OCI-LY3 (cell line): ENCODE measurements at regions not wholly inside any gene's neighbourhood (a gene's known extent, or its start where the extent isn't known, plus 50 kb on each side); places are given as distances from the start of the nearest gene placed in this dataset.

Experiments
- H2AFZ ChIP-seq: fragments of 200-600, 300-600 bp; shearing (Covaris generic); 2 replicates; pipeline ENCODE4 v1.6.0; 2014; ENCODE audit warnings: antibody characterized with exemption, low read depth, low read length
- H3K27ac ChIP-seq: fragments of 200-600, 300-600 bp; sonication (generic); 2 replicates; pipeline ENCODE4 v1.5.1; 2014; ENCODE audit warnings: mild to moderate bottlenecking, low read length, moderate library complexity, mixed read lengths
- H3K27me3 ChIP-seq: fragments of 200-600, 300-600 bp; sonication (generic); 2 replicates; pipeline ENCODE4 v1.6.1; 2014; ENCODE audit warnings: low read depth, low read length, mixed read lengths
- H3K36me3 ChIP-seq: fragments of 200-600, 300-600 bp; sonication (generic); replicated peaks from 2 replicates; pipeline ENCODE3; 2014; ENCODE audit warnings: low read depth, low read length, mixed read lengths
- H3K4me1 ChIP-seq: fragments of 300-600, 200-600 bp; sonication (generic); 2 replicates; pipeline ENCODE4 v1.6.1; 2014; ENCODE audit warnings: low read length, mixed read lengths
- H3K4me2 ChIP-seq: fragments of 200-600, 300-600 bp; sonication (generic); 2 replicates; pipeline ENCODE4 v1.6.1; 2014; ENCODE audit warnings: low read length, mixed read lengths
- H3K4me3 ChIP-seq: fragments of 300-600, 200-600 bp; sonication (generic); 2 replicates; pipeline ENCODE4 v1.5.1; 2014; ENCODE audit warnings: antibody characterized with exemption, mild to moderate bottlenecking, low read length, moderate library complexity
- H3K79me2 ChIP-seq: fragments of 300-600, 200-600 bp; shearing (Covaris generic); 2 replicates; pipeline ENCODE4 v1.6.1; 2014; ENCODE audit warnings: mild to moderate bottlenecking, low read length, mixed read lengths
- H3K9ac ChIP-seq: fragments of 300-600, 200-600 bp; shearing (Covaris generic); 2 replicates; pipeline ENCODE4 v1.6.0; 2014; ENCODE audit warnings: mild to moderate bottlenecking, low read length, moderate library complexity
- H3K9me3 ChIP-seq: fragments of 200-600, 300-600 bp; shearing (Covaris generic); 2 replicates; pipeline ENCODE4 v1.6.1; 2014; ENCODE audit warnings: low read length, mixed read lengths; ENCODE audit not compliant: insufficient read depth
- H4K20me1 ChIP-seq: fragments of 200-600, 300-600 bp; sonication (generic); 2 replicates; pipeline ENCODE4 v1.6.1; 2016; ENCODE audit warnings: low read length, mixed read lengths; ENCODE audit not compliant: insufficient read depth
- CTCF ChIP-seq: fragments of 200-600, 300-600 bp; sonication (generic); IDR thresholded peaks from 2 replicates; pipeline ENCODE4 v1.5.1; 2014; ENCODE audit warnings: antibody characterized with exemption, low read length, low read depth
- EZH2phosphoT487 ChIP-seq: fragments of 200-600 bp; shearing (Covaris generic); IDR thresholded peaks from 2 replicates; pipeline ENCODE4 v1.6.1; 2018; ENCODE audit warnings: antibody characterized with exemption, mixed run types, low read depth

GRCh38 chr13:80571346-80572307, 230.7 kb upstream of the SPRY2 start:
- H3K4me2 ChIP-seq = no peak overlapping the region
- TF ChIP-seq CTCF (no peak), EZH2phosphoT487 (no peak)
- no peaks in the 10 kb centered on the region for H3K27me3 ChIP-seq
- no peak overlapping the region for H3K4me3 ChIP-seq
- H4K20me1 ChIP-seq = no peaks in the 10 kb centered on the region
- no peaks in the 10 kb centered on the region for H3K36me3 ChIP-seq
- no peak overlapping the region for H3K9ac ChIP-seq
- no peak overlapping the region for H3K27ac ChIP-seq
- no peak overlapping the region for H2AFZ ChIP-seq
- H3K9me3 ChIP-seq = no peaks in the 10 kb centered on the region
- H3K79me2 ChIP-seq = no peaks in the 10 kb centered on the region
- no peaks in the 10 kb centered on the region for H3K4me1 ChIP-seq

GRCh38 chr13:80563439-80563838, 222.5 kb upstream of the SPRY2 start:
- Histone ChIP-seq H3K4me3 (no peak overlapping the region), H4K20me1 (no peaks in the 10 kb centered on the region), H3K27ac (no peak overlapping the region), H3K36me3 (no peaks in the 10 kb centered on the region), H3K9ac (no peak overlapping the region), H2AFZ (no peak overlapping the region), H3K9me3 (no peaks in the 10 kb centered on the region), H3K4me1 (no peaks in the 10 kb centered on the region), H3K4me2 (no peak overlapping the region), H3K79me2 (no peaks in the 10 kb centered on the region), H3K27me3 (no peaks in the 10 kb centered on the region)
- TF ChIP-seq CTCF = no peak
- no peak for TF ChIP-seq EZH2phosphoT487

- Histone ChIP-seq H3K4me3 (no peak overlapping the region), H4K20me1 (no peaks in the 10 kb centered on the region), H3K36me3 (no peaks in the 10 kb centered on the region), H3K27ac (no peak overlapping the region), H2AFZ (no peak overlapping the region), H3K79me2 (no peaks in the 10 kb centered on the region), H3K9me3 (no peaks in the 10 kb centered on the region), H3K27me3 (no peaks in the 10 kb centered on the region), H3K9ac (no peak overlapping the region), H3K4me1 (no peaks in the 10 kb centered on the region), H3K4me2 (no peak overlapping the region)
- TF ChIP-seq EZH2phosphoT487 (no peak), CTCF (no peak)
Observed at GRCh38 chr13:80562433-80563156, 221.7 kb upstream of the SPRY2 start.

- no peaks in the 10 kb centered on the region for H3K79me2 ChIP-seq
- H3K4me1 ChIP-seq = no peaks in the 10 kb centered on the region
- no peak overlapping the region for H3K27ac ChIP-seq
- H3K4me2 ChIP-seq = no peak overlapping the region
- no peaks in the 10 kb centered on the region for H4K20me1 ChIP-seq
- TF ChIP-seq EZH2phosphoT487 = no peak
- TF ChIP-seq CTCF = no peak
- H3K9me3 ChIP-seq = no peaks in the 10 kb centered on the region
- no peaks in the 10 kb centered on the region for H3K27me3 ChIP-seq
- no peak overlapping the region for H3K9ac ChIP-seq
- no peak overlapping the region for H2AFZ ChIP-seq
- no peak overlapping the region for H3K4me3 ChIP-seq
- H3K36me3 ChIP-seq = no peaks in the 10 kb centered on the region
Observed at GRCh38 chr13:80560609-80561008, 219.7 kb upstream of the SPRY2 start.
